HEK293T (cell line): ENCODE measurements at regions not wholly inside any gene's neighbourhood (a gene's known extent, or its start where the extent isn't known, plus 50 kb on each side); places are given as distances from the start of the nearest gene placed in this dataset.

ENCODE experiments used
- FOXK2 ChIP-seq: fragments of 450-650 bp; IDR thresholded peaks from 2 replicates; pipeline ENCODE4 v1.6.1; 2016; ENCODE audit warnings: mild to moderate bottlenecking
- FOXM1 ChIP-seq: fragments of 450-650 bp; IDR thresholded peaks from 2 replicates; pipeline ENCODE4 v1.6.1; 2017; ENCODE audit warnings: mild to moderate bottlenecking, borderline replicate concordance
- ZNF384 ChIP-seq: fragments of 450-650 bp; IDR thresholded peaks from 2 replicates; pipeline ENCODE4 v1.6.1; 2016

DNA sequence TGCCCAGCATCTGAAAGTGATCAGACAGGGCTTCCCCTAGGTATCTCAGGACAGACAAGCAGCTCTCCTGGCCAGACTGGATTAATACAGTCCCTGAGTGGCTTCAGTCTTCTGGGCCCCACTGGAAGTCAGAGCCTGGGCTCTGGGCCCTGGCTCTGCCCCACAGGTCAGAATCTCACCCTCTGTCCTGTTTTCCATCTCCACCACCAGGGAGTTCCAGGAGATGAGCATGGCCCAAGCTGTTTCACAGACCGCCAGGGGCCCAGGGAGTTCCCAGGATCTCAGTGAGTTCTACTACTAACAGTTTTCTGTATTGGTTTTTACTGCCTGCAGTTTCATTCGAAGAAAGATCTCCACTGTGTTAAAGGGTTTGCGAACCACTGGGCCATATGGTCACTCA lies 131.5 kb downstream of the MEX3B start:
- TF ChIP-seq ZNF384 (no peak), FOXM1 (no peak), FOXK2 (no peak)
